K562 (cell line): ENCODE measurements at regions not wholly inside any gene's neighbourhood (a gene's known extent, or its start where the extent isn't known, plus 50 kb on each side); places are given as distances from the start of the nearest gene placed in this dataset.

Experiments used
- XRCC3 ChIP-seq: fragments of 450-650 bp; IDR thresholded peaks from 2 replicates; pipeline ENCODE4 v1.6.1; 2017; ENCODE audit warnings: mild to moderate bottlenecking, moderate library complexity
- TF ChIP-seq, protein P1 (sequence below): fragments of 450-650 bp; IDR thresholded peaks from 2 replicates; pipeline ENCODE4 v1.6.1; 2016; ENCODE audit warnings: mild to moderate bottlenecking, moderate library complexity

DNA sequence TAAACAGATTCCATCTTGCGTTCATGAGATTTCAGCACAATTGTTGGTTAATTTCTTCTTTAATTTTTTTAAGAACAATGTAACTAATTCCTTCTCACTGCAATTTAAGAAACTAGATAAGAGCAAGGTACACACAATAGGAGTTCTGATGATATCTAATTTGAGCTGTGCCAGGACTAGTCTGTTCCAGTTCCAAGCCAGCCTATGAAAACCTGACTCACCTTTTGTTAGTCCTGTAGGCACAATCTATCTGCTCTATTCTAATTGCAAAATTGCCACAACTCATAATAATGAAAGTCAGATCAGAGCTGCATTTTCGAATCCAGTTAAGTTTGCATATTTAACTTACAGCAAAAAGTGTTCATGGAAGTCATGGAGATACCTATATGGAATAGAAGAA lies 494.1 kb upstream of the TUSC1 start (continued):
- TF ChIP-seq, protein P1, sequence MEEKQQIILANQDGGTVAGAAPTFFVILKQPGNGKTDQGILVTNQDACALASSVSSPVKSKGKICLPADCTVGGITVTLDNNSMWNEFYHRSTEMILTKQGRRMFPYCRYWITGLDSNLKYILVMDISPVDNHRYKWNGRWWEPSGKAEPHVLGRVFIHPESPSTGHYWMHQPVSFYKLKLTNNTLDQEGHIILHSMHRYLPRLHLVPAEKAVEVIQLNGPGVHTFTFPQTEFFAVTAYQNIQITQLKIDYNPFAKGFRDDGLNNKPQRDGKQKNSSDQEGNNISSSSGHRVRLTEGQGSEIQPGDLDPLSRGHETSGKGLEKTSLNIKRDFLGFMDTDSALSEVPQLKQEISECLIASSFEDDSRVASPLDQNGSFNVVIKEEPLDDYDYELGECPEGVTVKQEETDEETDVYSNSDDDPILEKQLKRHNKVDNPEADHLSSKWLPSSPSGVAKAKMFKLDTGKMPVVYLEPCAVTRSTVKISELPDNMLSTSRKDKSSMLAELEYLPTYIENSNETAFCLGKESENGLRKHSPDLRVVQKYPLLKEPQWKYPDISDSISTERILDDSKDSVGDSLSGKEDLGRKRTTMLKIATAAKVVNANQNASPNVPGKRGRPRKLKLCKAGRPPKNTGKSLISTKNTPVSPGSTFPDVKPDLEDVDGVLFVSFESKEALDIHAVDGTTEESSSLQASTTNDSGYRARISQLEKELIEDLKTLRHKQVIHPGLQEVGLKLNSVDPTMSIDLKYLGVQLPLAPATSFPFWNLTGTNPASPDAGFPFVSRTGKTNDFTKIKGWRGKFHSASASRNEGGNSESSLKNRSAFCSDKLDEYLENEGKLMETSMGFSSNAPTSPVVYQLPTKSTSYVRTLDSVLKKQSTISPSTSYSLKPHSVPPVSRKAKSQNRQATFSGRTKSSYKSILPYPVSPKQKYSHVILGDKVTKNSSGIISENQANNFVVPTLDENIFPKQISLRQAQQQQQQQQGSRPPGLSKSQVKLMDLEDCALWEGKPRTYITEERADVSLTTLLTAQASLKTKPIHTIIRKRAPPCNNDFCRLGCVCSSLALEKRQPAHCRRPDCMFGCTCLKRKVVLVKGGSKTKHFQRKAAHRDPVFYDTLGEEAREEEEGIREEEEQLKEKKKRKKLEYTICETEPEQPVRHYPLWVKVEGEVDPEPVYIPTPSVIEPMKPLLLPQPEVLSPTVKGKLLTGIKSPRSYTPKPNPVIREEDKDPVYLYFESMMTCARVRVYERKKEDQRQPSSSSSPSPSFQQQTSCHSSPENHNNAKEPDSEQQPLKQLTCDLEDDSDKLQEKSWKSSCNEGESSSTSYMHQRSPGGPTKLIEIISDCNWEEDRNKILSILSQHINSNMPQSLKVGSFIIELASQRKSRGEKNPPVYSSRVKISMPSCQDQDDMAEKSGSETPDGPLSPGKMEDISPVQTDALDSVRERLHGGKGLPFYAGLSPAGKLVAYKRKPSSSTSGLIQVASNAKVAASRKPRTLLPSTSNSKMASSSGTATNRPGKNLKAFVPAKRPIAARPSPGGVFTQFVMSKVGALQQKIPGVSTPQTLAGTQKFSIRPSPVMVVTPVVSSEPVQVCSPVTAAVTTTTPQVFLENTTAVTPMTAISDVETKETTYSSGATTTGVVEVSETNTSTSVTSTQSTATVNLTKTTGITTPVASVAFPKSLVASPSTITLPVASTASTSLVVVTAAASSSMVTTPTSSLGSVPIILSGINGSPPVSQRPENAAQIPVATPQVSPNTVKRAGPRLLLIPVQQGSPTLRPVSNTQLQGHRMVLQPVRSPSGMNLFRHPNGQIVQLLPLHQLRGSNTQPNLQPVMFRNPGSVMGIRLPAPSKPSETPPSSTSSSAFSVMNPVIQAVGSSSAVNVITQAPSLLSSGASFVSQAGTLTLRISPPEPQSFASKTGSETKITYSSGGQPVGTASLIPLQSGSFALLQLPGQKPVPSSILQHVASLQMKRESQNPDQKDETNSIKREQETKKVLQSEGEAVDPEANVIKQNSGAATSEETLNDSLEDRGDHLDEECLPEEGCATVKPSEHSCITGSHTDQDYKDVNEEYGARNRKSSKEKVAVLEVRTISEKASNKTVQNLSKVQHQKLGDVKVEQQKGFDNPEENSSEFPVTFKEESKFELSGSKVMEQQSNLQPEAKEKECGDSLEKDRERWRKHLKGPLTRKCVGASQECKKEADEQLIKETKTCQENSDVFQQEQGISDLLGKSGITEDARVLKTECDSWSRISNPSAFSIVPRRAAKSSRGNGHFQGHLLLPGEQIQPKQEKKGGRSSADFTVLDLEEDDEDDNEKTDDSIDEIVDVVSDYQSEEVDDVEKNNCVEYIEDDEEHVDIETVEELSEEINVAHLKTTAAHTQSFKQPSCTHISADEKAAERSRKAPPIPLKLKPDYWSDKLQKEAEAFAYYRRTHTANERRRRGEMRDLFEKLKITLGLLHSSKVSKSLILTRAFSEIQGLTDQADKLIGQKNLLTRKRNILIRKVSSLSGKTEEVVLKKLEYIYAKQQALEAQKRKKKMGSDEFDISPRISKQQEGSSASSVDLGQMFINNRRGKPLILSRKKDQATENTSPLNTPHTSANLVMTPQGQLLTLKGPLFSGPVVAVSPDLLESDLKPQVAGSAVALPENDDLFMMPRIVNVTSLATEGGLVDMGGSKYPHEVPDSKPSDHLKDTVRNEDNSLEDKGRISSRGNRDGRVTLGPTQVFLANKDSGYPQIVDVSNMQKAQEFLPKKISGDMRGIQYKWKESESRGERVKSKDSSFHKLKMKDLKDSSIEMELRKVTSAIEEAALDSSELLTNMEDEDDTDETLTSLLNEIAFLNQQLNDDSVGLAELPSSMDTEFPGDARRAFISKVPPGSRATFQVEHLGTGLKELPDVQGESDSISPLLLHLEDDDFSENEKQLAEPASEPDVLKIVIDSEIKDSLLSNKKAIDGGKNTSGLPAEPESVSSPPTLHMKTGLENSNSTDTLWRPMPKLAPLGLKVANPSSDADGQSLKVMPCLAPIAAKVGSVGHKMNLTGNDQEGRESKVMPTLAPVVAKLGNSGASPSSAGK, result no peak
- TF ChIP-seq XRCC3, result no peak
